NCI-H2029 (cell line): ENCODE measurements at regions not wholly inside any gene's neighbourhood (a gene's known extent, or its start where the extent isn't known, plus 50 kb on each side); places are given as distances from the start of the nearest gene placed in this dataset.
A peak's percentile ranks its signal among the peaks of the same experiment; 100 is the strongest.

Experiments used
- DNase-seq: peaks from one replicate; lab custom pipeline; 2025; lab: John Stamatoyannopoulos, UW

- DNase-seq = no peak
Observed at GRCh38 chr14:21735200-21735599, 61.6 kb upstream of the OR4E1 start.

GRCh38 chr14:21734457-21735074, 60.9 kb upstream of the OR4E1 start:
- peak; percentile 18 for DNase-seq

GRCh38 chr14:21729703-21730233, 56.1 kb upstream of the OR4E1 start:
- no peak for DNase-seq

GRCh38 chr14:21725250-21725649, 51.6 kb upstream of the OR4E1 start:
- no peak for DNase-seq

GRCh38 chr14:21724090-21724973, 50.7 kb upstream of the OR4E1 start:
- no peak for DNase-seq

GRCh38 chr14:21723431-21724045, 49.9 kb upstream of the OR4E1 start:
- DNase-seq = no peak
